ENCODE measurements at regions not wholly inside any gene's neighbourhood (a gene's known extent, or its start where the extent isn't known, plus 50 kb on each side); places are given as distances from the start of the nearest gene placed in this dataset.

GRCh38 chr3:162369306-162369705, 872.7 kb downstream of the OTOL1 start:
- H3K4me2 ChIP-seq (ENCODE audit: low read length), result no peak overlapping the region
- no peaks in the 10 kb centered on the region for H3K9me3 ChIP-seq (ENCODE audit: low read length)
- no peaks in the 10 kb centered on the region for H3K36me3 ChIP-seq (ENCODE audit: insufficient read depth, low read length)
- no peaks in the 10 kb centered on the region for H4K20me1 ChIP-seq (ENCODE audit: insufficient read depth, low read length)
- H3K4me1 ChIP-seq (ENCODE audit: insufficient read depth, low read length, poor library complexity, severe bottlenecking), result no peaks in the 10 kb centered on the region
- TF ChIP-seq EZH2phosphoT487 (IDR thresholded peaks at IDR 0.05; ENCODE audit: borderline replicate concordance, low read depth, low read length) (no peak), CTCF (conservative IDR thresholded peaks at IDR 0.05; ENCODE audit: low read length) (no peak)
- H3K9me2 ChIP-seq (ENCODE audit: insufficient read depth, low read length), result no peaks in the 10 kb centered on the region
- no peak overlapping the region for H3K27ac ChIP-seq (ENCODE audit: low read depth, low read length, poor library complexity, severe bottlenecking)
- no peak for DNase-seq (ENCODE audit: low spot score)
- H2AFZ ChIP-seq (ENCODE audit: low read length), result no peak overlapping the region
- no peak overlapping the region for H3K4me3 ChIP-seq (ENCODE audit: low read depth, low read length, poor library complexity, severe bottlenecking)
- no peaks in the 10 kb centered on the region for H3K79me2 ChIP-seq (ENCODE audit: insufficient read depth, low read depth, low read length)
- ChIA-PET POLR2A (interaction anchor here (0.6 to 0.7 kb wide), 2 partner anchors 450 to 479 kb away, joined by 3 to 4 read pairs; no protein-coding TSS in a partner anchor), CTCF (ENCODE audit: unreplicated experiment) (no interaction called here)
- intact Hi-C loops (cut with micrococcal nuclease; ENCODE audit: unreplicated experiment), result no loop called here
- BruUV-seq (replicated peaks), result no TSS peak

GRCh38 chr3:162370141-162370540, 873.5 kb downstream of the OTOL1 start:
- ChIA-PET POLR2A (no interaction called here), CTCF (ENCODE audit: unreplicated experiment) (no interaction called here)
- no peaks in the 10 kb centered on the region for H4K20me1 ChIP-seq (ENCODE audit: insufficient read depth, low read length)
- no peak for TF ChIP-seq CTCF (conservative IDR thresholded peaks at IDR 0.05; ENCODE audit: low read length)
- TF ChIP-seq EZH2phosphoT487 (IDR thresholded peaks at IDR 0.05; ENCODE audit: borderline replicate concordance, low read depth, low read length), result no peak
- no peak overlapping the region for H3K27ac ChIP-seq (ENCODE audit: low read depth, low read length, poor library complexity, severe bottlenecking)
- H3K4me3 ChIP-seq (ENCODE audit: low read depth, low read length, poor library complexity, severe bottlenecking), result no peak overlapping the region
- no peaks in the 10 kb centered on the region for H3K9me2 ChIP-seq (ENCODE audit: insufficient read depth, low read length)
- H2AFZ ChIP-seq (ENCODE audit: low read length), result no peak overlapping the region
- DNase-seq (ENCODE audit: low spot score), result no peak
- H3K4me1 ChIP-seq (ENCODE audit: insufficient read depth, low read length, poor library complexity, severe bottlenecking), result no peaks in the 10 kb centered on the region
- intact Hi-C loops (cut with micrococcal nuclease; ENCODE audit: unreplicated experiment), result no loop called here
- no peak overlapping the region for H3K4me2 ChIP-seq (ENCODE audit: low read length)
- no peaks in the 10 kb centered on the region for H3K79me2 ChIP-seq (ENCODE audit: insufficient read depth, low read depth, low read length)
- no TSS peak for BruUV-seq (replicated peaks)
- no peaks in the 10 kb centered on the region for H3K9me3 ChIP-seq (ENCODE audit: low read length)
- H3K36me3 ChIP-seq (ENCODE audit: insufficient read depth, low read length), result no peaks in the 10 kb centered on the region

GRCh38 chr3:162376761-162377160, 880.2 kb downstream of the OTOL1 start:
- no peaks in the 10 kb centered on the region for H3K36me3 ChIP-seq (ENCODE audit: insufficient read depth, low read length)
- no peak overlapping the region for H3K4me3 ChIP-seq (ENCODE audit: low read depth, low read length, poor library complexity, severe bottlenecking)
- no peaks in the 10 kb centered on the region for H3K9me3 ChIP-seq (ENCODE audit: low read length)
- POLR2A ChIA-PET, result no interaction called here
- no peak overlapping the region for H3K27ac ChIP-seq (ENCODE audit: low read depth, low read length, poor library complexity, severe bottlenecking)
- CTCF ChIA-PET (ENCODE audit: unreplicated experiment), result no interaction called here
- H2AFZ ChIP-seq (ENCODE audit: low read length), result no peak overlapping the region
- no peaks in the 10 kb centered on the region for H3K9me2 ChIP-seq (ENCODE audit: insufficient read depth, low read length)
- no peaks in the 10 kb centered on the region for H4K20me1 ChIP-seq (ENCODE audit: insufficient read depth, low read length)
- no peaks in the 10 kb centered on the region for H3K79me2 ChIP-seq (ENCODE audit: insufficient read depth, low read depth, low read length)
- H3K4me1 ChIP-seq (ENCODE audit: insufficient read depth, low read length, poor library complexity, severe bottlenecking), result no peaks in the 10 kb centered on the region
- no peak for DNase-seq (ENCODE audit: low spot score)
- BruUV-seq (replicated peaks), result no TSS peak
- TF ChIP-seq CTCF (conservative IDR thresholded peaks at IDR 0.05; ENCODE audit: low read length) (no peak), EZH2phosphoT487 (IDR thresholded peaks at IDR 0.05; ENCODE audit: borderline replicate concordance, low read depth, low read length) (no peak)
- no peak overlapping the region for H3K4me2 ChIP-seq (ENCODE audit: low read length)
- intact Hi-C loops (cut with micrococcal nuclease; ENCODE audit: unreplicated experiment), result no loop called here

All from OCI-LY7 (cell line).